ENCODE measurements at regions not wholly inside any gene's neighbourhood (a gene's known extent, or its start where the extent isn't known, plus 50 kb on each side); places are given as distances from the start of the nearest gene placed in this dataset.

- no peak for TF ChIP-seq CTCF (tag by site-specific recombination; IDR thresholded peaks at IDR 0.05)
- TF ChIP-seq ZBTB17 (tag by site-specific recombination; IDR thresholded peaks at IDR 0.05), result no peak
- no peak for TF ChIP-seq ATF2 (tag by site-specific recombination; IDR thresholded peaks at IDR 0.05; ENCODE audit: low read depth)
- TF ChIP-seq PRDM10 (tag by site-specific recombination; IDR thresholded peaks at IDR 0.05), result no peak
- no peak for TF ChIP-seq TCF7L2 (IDR thresholded peaks at IDR 0.05; ENCODE audit: borderline replicate concordance, low read depth, low read length)
- TF ChIP-seq REST (tag by site-specific recombination; IDR thresholded peaks at IDR 0.05), result no peak
- TF ChIP-seq HOXA7 (CRISPR knock-in tag; IDR thresholded peaks at IDR 0.05; ENCODE audit: borderline replicate concordance), result no peak
- no peak for TF ChIP-seq TSHZ1 (tag by site-specific recombination; IDR thresholded peaks at IDR 0.05; ENCODE audit: borderline replicate concordance)
- TF ChIP-seq ZNF157 (tag by site-specific recombination; IDR thresholded peaks at IDR 0.05), result no peak
Observed at GRCh38 chr7:115356999-115357702, 435.3 kb downstream of the MDFIC start.
